LNCaP clone FGC (cell line): ENCODE measurements at regions not wholly inside any gene's neighbourhood (a gene's known extent, or its start where the extent isn't known, plus 50 kb on each side); places are given as distances from the start of the nearest gene placed in this dataset.
"Not testable (repeated sequence)": the region's sequence is repeated elsewhere in the genome, so short reads cannot be mapped to it uniquely, and the experiment has no call there.

ENCODE experiments used
- DNase-seq: peaks from one replicate; pipeline ENCODE4 v3.0.0-alpha.2; 2011; ENCODE audit warnings: low read depth
- H3K4me3 ChIP-seq: 2 replicates; pipeline ENCODE4 v1.5.1; 2011; ENCODE audit warnings: mild to moderate bottlenecking, low read depth, low read length, control low read depth
- TF ChIP-seq, protein P1 (sequence below): IDR thresholded peaks from 2 replicates; pipeline ENCODE4 v1.5.1; 2012; ENCODE audit warnings: mild to moderate bottlenecking; ENCODE audit not compliant: control insufficient read depth, insufficient read depth; ENCODE audit errors: extremely low read depth

DNA sequence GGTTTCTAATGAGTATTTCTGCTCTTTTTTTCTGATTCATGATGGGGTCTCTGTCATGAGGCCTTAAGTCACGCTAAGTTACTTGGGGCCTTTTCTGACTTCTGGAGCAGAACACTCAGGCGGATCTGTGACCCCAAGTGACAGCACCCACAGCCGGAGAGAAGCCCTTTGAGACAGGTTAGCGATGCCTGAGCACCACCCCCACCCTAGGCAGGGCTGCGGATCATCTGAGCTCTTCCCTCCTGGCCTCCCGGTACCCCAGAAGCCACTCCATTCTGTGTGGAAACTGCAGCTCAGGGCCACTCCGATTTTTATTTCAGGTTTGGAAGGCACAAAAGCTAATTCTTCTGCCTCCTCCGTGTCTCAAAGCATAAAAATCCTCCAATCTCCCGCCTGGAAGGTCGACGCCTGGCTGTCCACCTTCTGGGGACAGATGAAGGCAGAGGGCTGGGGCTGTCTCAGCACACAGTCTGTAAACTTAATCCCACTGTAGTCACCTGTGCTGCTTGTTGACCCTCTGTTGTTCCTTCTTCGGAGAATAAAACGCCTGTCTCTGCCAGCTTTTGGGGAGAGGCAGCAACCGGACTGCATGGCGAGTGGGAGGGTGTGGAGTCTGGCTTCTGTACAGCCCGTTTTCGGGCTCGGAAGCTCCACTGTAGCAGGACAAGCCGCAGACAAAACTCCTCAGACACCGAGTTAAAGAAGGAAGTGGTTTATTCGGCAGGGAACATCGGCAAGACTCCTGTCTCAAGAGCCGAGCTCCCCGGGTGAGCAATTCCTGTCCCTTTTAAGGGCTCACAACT lies 88.8 kb downstream of the SPRY4 start:
- no peak overlapping the region for H3K4me3 ChIP-seq

DNA sequence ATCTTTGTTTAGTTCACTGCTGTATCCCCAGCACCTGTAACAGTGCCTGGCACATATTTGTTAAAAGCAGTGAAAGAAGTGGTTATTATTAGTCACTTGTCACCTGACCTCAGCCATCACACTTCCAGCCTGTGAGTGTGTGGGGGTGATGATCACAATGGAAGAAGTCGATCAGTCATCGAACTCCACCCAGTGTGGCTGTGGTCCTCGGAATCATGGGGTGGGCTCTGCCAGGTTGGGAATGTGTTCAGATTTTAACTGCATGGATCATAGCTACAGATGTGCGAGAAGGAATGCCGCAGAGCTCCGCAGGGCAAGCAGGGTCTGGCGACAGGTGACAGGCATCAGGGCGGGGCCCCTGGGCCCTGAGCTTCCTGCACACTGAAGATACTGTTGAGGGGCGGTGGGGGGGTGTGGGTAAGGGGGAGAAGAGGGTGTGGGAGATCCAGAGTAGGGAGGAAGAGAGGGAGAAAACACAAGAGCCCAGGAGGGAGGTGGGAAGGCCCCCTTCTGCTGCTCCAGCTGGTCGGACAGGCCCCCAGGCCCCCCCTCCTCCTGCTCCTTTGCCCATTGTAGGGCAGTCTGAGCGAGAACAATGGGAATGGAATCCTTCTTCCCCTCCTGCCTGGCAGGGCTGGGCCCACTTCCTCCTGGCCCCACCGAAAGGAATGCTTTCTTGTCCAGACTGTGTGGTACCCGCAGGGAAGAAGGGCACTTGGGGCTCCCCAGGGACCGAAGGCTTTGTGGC lies 89.6 kb downstream of the SPRY4 start:
- TF ChIP-seq, protein P1, sequence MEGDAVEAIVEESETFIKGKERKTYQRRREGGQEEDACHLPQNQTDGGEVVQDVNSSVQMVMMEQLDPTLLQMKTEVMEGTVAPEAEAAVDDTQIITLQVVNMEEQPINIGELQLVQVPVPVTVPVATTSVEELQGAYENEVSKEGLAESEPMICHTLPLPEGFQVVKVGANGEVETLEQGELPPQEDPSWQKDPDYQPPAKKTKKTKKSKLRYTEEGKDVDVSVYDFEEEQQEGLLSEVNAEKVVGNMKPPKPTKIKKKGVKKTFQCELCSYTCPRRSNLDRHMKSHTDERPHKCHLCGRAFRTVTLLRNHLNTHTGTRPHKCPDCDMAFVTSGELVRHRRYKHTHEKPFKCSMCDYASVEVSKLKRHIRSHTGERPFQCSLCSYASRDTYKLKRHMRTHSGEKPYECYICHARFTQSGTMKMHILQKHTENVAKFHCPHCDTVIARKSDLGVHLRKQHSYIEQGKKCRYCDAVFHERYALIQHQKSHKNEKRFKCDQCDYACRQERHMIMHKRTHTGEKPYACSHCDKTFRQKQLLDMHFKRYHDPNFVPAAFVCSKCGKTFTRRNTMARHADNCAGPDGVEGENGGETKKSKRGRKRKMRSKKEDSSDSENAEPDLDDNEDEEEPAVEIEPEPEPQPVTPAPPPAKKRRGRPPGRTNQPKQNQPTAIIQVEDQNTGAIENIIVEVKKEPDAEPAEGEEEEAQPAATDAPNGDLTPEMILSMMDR = no peak
- no peak for DNase-seq
- H3K4me3 ChIP-seq = no peak overlapping the region

More for the DNA sequence above, 88.8 kb downstream of the SPRY4 start:
- TF ChIP-seq, protein P1 = no peak
- DNase-seq = no peak

DNA sequence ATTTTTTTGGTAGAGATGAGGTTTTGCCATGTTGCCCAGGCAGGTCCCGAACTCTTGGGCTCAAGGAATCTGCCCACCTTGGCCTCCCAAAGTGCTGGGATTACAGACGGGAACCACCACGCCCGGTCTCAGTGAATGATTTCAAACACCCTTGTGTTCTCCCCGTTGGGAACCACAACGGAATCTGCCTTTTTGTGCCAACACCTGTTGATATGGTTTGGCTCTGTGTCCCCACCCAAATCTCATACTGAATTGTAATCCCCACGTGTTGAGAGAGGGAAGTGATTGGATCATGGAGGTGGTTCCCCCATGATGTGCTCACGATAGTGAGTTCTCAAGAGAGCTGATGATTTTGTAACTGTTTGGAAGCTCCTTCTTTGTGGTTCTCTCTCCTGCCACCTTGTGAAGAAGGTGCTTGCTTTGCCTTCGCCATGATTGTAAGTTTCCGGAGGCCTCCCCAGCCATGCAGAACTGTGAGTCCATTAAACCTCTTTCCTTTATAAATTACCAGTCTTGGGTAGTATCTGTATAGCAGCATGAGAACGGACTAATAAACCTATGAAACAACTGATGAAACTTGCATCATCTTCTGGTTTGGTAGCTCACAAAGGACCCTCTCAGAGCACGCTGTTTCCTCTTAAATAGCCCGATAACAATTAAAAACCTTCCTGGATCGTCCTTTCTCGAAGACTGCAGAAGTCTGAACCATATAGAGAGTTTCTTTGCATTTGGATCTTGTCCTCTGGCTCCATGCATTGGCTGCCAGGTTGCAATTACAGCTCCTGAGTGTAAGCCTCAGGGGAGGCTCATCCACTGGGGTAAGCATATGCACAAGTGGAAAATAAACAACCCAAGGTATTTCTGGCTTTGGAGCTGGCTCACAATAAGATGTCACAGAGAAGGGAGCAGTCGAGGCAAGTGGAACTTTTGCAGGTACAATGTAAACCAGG lies 91.5 kb downstream of the SPRY4 start:
- TF ChIP-seq, protein P1 = no peak
- H3K4me3 ChIP-seq = no peak overlapping the region
- DNase-seq = no peak

DNA sequence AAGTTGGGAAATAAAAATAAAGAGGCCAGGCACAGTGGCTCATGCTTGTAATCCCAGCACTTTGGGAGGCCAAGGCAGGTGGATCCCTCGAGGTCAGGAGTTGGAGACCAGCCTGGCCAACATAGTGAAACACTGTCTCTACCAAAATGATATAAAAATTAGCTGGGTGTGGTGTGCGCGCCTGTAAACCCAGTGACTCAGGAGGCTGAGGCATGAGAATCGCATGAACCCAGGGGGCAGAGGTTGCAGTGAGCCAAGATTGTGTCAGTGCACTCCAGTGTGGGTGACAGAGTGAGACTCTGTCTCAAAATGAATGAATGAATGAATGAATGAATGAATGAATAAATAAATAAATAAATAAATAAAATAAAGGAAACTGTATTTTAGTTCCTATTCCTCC lies 93.9 kb downstream of the SPRY4 start:
- DNase-seq, H3K4me3 ChIP-seq: not testable (repeated sequence)

DNA sequence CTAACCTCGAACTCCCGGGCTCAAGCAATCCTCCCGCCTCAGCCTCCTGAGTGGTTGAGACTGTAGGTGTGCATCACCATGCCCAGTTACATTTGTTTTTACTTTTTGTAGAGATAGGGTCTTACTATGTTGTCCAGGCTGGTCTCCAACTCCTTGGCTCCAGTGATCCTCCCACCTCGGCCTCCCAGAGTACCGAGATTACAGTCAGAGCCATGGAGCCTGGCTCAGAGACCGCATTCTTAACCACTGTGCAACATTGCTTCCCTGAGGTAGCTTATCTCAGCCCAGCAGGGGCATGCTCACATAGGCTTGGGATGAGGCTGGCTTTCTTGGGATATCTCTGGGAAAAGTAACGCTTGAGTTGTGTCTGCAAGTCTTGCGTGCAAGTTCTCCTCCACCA lies 99.7 kb downstream of the SPRY4 start:
- TF ChIP-seq, protein P1 = no peak
- no peak for DNase-seq
- H3K4me3 ChIP-seq = no peak overlapping the region

DNA sequence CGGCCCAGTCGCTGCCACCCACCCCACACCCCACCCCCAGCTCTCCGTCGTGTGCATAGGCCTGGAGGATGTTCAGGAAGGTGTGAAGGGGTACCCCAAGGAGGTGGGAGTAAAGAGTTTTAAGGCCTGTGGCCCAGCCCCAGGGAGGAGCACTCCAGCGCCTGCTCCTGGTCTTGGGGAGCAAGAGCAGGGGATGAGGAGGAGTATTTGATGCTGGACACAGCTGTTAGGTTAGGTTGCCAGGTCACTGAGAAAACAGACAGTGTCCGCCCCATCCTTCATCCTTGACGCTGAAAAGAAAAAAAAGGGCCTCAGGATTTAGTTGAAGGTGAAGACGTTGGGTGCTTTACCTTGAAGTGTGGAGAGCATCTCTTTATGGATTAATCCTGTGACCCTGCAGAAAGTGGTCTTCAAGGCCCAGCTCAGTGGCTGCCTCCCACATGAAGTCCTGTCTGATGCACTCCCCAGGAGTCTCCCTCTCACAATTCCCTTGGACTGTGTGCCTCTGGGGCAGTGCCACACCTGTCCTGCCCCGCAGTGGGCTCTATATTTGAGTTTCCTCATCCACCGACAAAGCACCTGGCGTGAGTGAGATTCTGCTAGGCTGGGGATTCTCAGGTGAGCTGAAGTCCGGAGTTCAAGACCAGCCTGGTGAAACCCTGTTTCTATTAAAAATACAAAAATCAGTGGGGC lies 101.8 kb downstream of the SPRY4 start:
- no peak overlapping the region for H3K4me3 ChIP-seq
- DNase-seq = no peak
- TF ChIP-seq, protein P1 = no peak
